ENCODE measurements at regions not wholly inside any gene's neighbourhood (a gene's known extent, or its start where the extent isn't known, plus 50 kb on each side); places are given as distances from the start of the nearest gene placed in this dataset.
"Not testable (repeated sequence)": the region's sequence is repeated elsewhere in the genome, so short reads cannot be mapped to it uniquely, and the experiment has no call there.

GRCh38 chr7:6990426-6991152 is 164.5 kb upstream of the CCZ1B start:
- not testable (repeated sequence) for DNase-seq (ENCODE audit: low read depth)

GRCh38 chr7:6991169-6991611 is 165.1 kb upstream of the CCZ1B start:
- peak; percentile 5 for DNase-seq (ENCODE audit: low read depth)

- not testable (repeated sequence) for DNase-seq (ENCODE audit: low read depth)
Measured at GRCh38 chr7:6991686-6992085, 165.6 kb upstream of the CCZ1B start.

- DNase-seq (ENCODE audit: low read depth) = not testable (repeated sequence)
Measured at GRCh38 chr7:6992133-6992532, 166.1 kb upstream of the CCZ1B start.

- not testable (repeated sequence) for DNase-seq (ENCODE audit: low read depth)
Measured at GRCh38 chr7:6995026-6995425, 169.0 kb upstream of the CCZ1B start.

GRCh38 chr7:6995493-6996289 is 169.6 kb upstream of the CCZ1B start:
- not testable (repeated sequence) for DNase-seq (ENCODE audit: low read depth)

GRCh38 chr7:6999067-6999666 is 173.1 kb upstream of the CCZ1B start:
- DNase-seq (ENCODE audit: low read depth) = not testable (repeated sequence)

- no peak for DNase-seq (ENCODE audit: low read depth)
Measured at GRCh38 chr7:7002418-7003062, 176.5 kb upstream of the CCZ1B start.

- DNase-seq (ENCODE audit: low read depth) = no peak
Measured at GRCh38 chr7:7005303-7005702, 177.0 kb upstream of the C1GALT1 start.

- not testable (repeated sequence) for DNase-seq (ENCODE audit: low read depth)
Measured at GRCh38 chr7:7005949-7006348, 176.4 kb upstream of the C1GALT1 start.

GRCh38 chr7:7011241-7011640 is 171.1 kb upstream of the C1GALT1 start:
- DNase-seq (ENCODE audit: low read depth) = not testable (repeated sequence)

GRCh38 chr7:7011751-7012150 is 170.6 kb upstream of the C1GALT1 start:
- not testable (repeated sequence) for DNase-seq (ENCODE audit: low read depth)

- DNase-seq (ENCODE audit: low read depth) = no peak
Measured at GRCh38 chr7:7014827-7015595, 167.3 kb upstream of the C1GALT1 start.

- DNase-seq (ENCODE audit: low read depth) = no peak
Measured at GRCh38 chr7:7017707-7018280, 164.6 kb upstream of the C1GALT1 start.

GRCh38 chr7:7018290-7018689 is 164.1 kb upstream of the C1GALT1 start:
- DNase-seq (ENCODE audit: low read depth) = no peak

GRCh38 chr7:7032221-7032620 is 150.1 kb upstream of the C1GALT1 start:
- DNase-seq (ENCODE audit: low read depth) = no peak

- DNase-seq (ENCODE audit: low read depth) = no peak
Measured at GRCh38 chr7:7035851-7036250, 146.5 kb upstream of the C1GALT1 start.

- DNase-seq (ENCODE audit: low read depth) = not testable (repeated sequence)
Measured at GRCh38 chr7:7042286-7042893, 140.0 kb upstream of the C1GALT1 start.

- DNase-seq (ENCODE audit: low read depth) = no peak
Measured at GRCh38 chr7:7044806-7045205, 137.5 kb upstream of the C1GALT1 start.

GRCh38 chr7:7048213-7048612 is 134.1 kb upstream of the C1GALT1 start:
- DNase-seq (ENCODE audit: low read depth) = no peak
